OCI-LY1 (cell line): ENCODE measurements at regions not wholly inside any gene's neighbourhood (a gene's known extent, or its start where the extent isn't known, plus 50 kb on each side); places are given as distances from the start of the nearest gene placed in this dataset.

Experiments
- CTCF ChIP-seq: fragments of 200-600 bp; sonication (generic), shearing (Covaris generic); IDR thresholded peaks from 2 replicates; pipeline ENCODE4 v1.5.1; 2017; ENCODE audit warnings: mild to moderate bottlenecking, antibody characterized with exemption, low read length, moderate library complexity, mixed read lengths
- EZH2 ChIP-seq: fragments of 200-600 bp; sonication (generic), shearing (Covaris generic); IDR thresholded peaks from 2 replicates; pipeline ENCODE4 v1.8.0; 2017; ENCODE audit warnings: borderline replicate concordance, mixed run types, mild to moderate bottlenecking, antibody characterized with exemption, low read length, moderate library complexity, mixed read lengths

GRCh38 chr1:181296180-181296579 lies 187.1 kb upstream of the CACNA1E start:
- no peak for TF ChIP-seq CTCF
- TF ChIP-seq EZH2 = no peak
